ENCODE measurements at regions not wholly inside any gene's neighbourhood (a gene's known extent, or its start where the extent isn't known, plus 50 kb on each side); places are given as distances from the start of the nearest gene placed in this dataset.

- H3K4me1 ChIP-seq (ENCODE audit: control insufficient read depth, low read depth, low read length): peaks cover 13% of the 10 kb centered on the region
These were observed 615.8 kb downstream of the HTR1A start for GRCh38 chr5:63346451-63346850.

GRCh38 chr5:63341442-63341841 lies 620.8 kb downstream of the HTR1A start:
- peaks cover 10% of the 10 kb centered on the region for H3K9me3 ChIP-seq (ENCODE audit: control insufficient read depth, low read depth, low read length)
- no peaks in the 10 kb centered on the region for H3K27me3 ChIP-seq (ENCODE audit: control insufficient read depth, insufficient read depth, low read length)
- H3K4me3 ChIP-seq (ENCODE audit: low read length): no peak overlapping the region
- H3K9ac ChIP-seq (ENCODE audit: low read length): no peak overlapping the region
- H3K27ac ChIP-seq (ENCODE audit: low read length): no peak overlapping the region
- peaks cover 12% of the 10 kb centered on the region for H3K4me1 ChIP-seq (ENCODE audit: control insufficient read depth, low read depth, low read length)
- H3K36me3 ChIP-seq (ENCODE audit: control insufficient read depth, low read depth, low read length): no peaks in the 10 kb centered on the region

More at GRCh38 chr5:63346451-63346850, 615.8 kb downstream of the HTR1A start:
- peaks cover 4% of the 10 kb centered on the region for H3K9me3 ChIP-seq (ENCODE audit: control insufficient read depth, low read depth, low read length)
- no peak overlapping the region for H3K4me3 ChIP-seq (ENCODE audit: low read length)
- no peaks in the 10 kb centered on the region for H3K27me3 ChIP-seq (ENCODE audit: control insufficient read depth, insufficient read depth, low read length)
- H3K27ac ChIP-seq (ENCODE audit: low read length): no peak overlapping the region
- no peaks in the 10 kb centered on the region for H3K36me3 ChIP-seq (ENCODE audit: control insufficient read depth, low read depth, low read length)
- H3K9ac ChIP-seq (ENCODE audit: low read length): no peak overlapping the region

- no peak overlapping the region for H3K9ac ChIP-seq (ENCODE audit: low read length)
- H3K4me1 ChIP-seq (ENCODE audit: control insufficient read depth, low read depth, low read length): peaks cover 5% of the 10 kb centered on the region
- no peaks in the 10 kb centered on the region for H3K27me3 ChIP-seq (ENCODE audit: control insufficient read depth, insufficient read depth, low read length)
- no peaks in the 10 kb centered on the region for H3K9me3 ChIP-seq (ENCODE audit: control insufficient read depth, low read depth, low read length)
- H3K4me3 ChIP-seq (ENCODE audit: low read length): no peak overlapping the region
- no peak overlapping the region for H3K27ac ChIP-seq (ENCODE audit: low read length)
- no peaks in the 10 kb centered on the region for H3K36me3 ChIP-seq (ENCODE audit: control insufficient read depth, low read depth, low read length)
These were observed 638.3 kb downstream of the HTR1A start for GRCh38 chr5:63323926-63324325.

- Histone ChIP-seq H3K27me3 (ENCODE audit: control insufficient read depth, insufficient read depth, low read length) (no peaks in the 10 kb centered on the region), H3K9ac (ENCODE audit: low read length) (no peak overlapping the region), H3K36me3 (ENCODE audit: control insufficient read depth, low read depth, low read length) (no peaks in the 10 kb centered on the region), H3K4me1 (ENCODE audit: control insufficient read depth, low read depth, low read length) (no peaks in the 10 kb centered on the region), H3K27ac (ENCODE audit: low read length) (no peak overlapping the region), H3K9me3 (ENCODE audit: control insufficient read depth, low read depth, low read length) (no peaks in the 10 kb centered on the region), H3K4me3 (ENCODE audit: low read length) (no peak overlapping the region)
These were observed 647.7 kb downstream of the HTR1A start for GRCh38 chr5:63314551-63314950.

- Histone ChIP-seq H3K9me3 (ENCODE audit: control insufficient read depth, low read depth, low read length) (no peaks in the 10 kb centered on the region), H3K36me3 (ENCODE audit: control insufficient read depth, low read depth, low read length) (no peaks in the 10 kb centered on the region), H3K4me1 (ENCODE audit: control insufficient read depth, low read depth, low read length) (no peaks in the 10 kb centered on the region), H3K27ac (ENCODE audit: low read length) (no peak overlapping the region), H3K9ac (ENCODE audit: low read length) (no peak overlapping the region), H3K4me3 (ENCODE audit: low read length) (no peak overlapping the region), H3K27me3 (ENCODE audit: control insufficient read depth, insufficient read depth, low read length) (no peaks in the 10 kb centered on the region)
These were observed 651.6 kb downstream of the HTR1A start for GRCh38 chr5:63310644-63311043.

GRCh38 chr5:63306909-63307308 lies 655.3 kb downstream of the HTR1A start:
- H3K36me3 ChIP-seq (ENCODE audit: control insufficient read depth, low read depth, low read length): no peaks in the 10 kb centered on the region
- no peaks in the 10 kb centered on the region for H3K27me3 ChIP-seq (ENCODE audit: control insufficient read depth, insufficient read depth, low read length)
- no peaks in the 10 kb centered on the region for H3K9me3 ChIP-seq (ENCODE audit: control insufficient read depth, low read depth, low read length)
- H3K9ac ChIP-seq (ENCODE audit: low read length): no peak overlapping the region
- no peak overlapping the region for H3K4me3 ChIP-seq (ENCODE audit: low read length)
- no peak overlapping the region for H3K27ac ChIP-seq (ENCODE audit: low read length)
- H3K4me1 ChIP-seq (ENCODE audit: control insufficient read depth, low read depth, low read length): no peaks in the 10 kb centered on the region

GRCh38 chr5:63293317-63293716 lies 668.9 kb downstream of the HTR1A start:
- Histone ChIP-seq H3K27ac (ENCODE audit: low read length) (no peak overlapping the region), H3K4me3 (ENCODE audit: low read length) (no peak overlapping the region), H3K36me3 (ENCODE audit: control insufficient read depth, low read depth, low read length) (no peaks in the 10 kb centered on the region), H3K4me1 (ENCODE audit: control insufficient read depth, low read depth, low read length) (no peaks in the 10 kb centered on the region), H3K9me3 (ENCODE audit: control insufficient read depth, low read depth, low read length) (no peaks in the 10 kb centered on the region), H3K27me3 (ENCODE audit: control insufficient read depth, insufficient read depth, low read length) (no peaks in the 10 kb centered on the region), H3K9ac (ENCODE audit: low read length) (no peak overlapping the region)

GRCh38 chr5:63286724-63287123 lies 675.5 kb downstream of the HTR1A start:
- H3K4me3 ChIP-seq (ENCODE audit: low read length): no peak overlapping the region
- no peaks in the 10 kb centered on the region for H3K4me1 ChIP-seq (ENCODE audit: control insufficient read depth, low read depth, low read length)
- H3K36me3 ChIP-seq (ENCODE audit: control insufficient read depth, low read depth, low read length): no peaks in the 10 kb centered on the region
- H3K27ac ChIP-seq (ENCODE audit: low read length): no peak overlapping the region
- no peaks in the 10 kb centered on the region for H3K9me3 ChIP-seq (ENCODE audit: control insufficient read depth, low read depth, low read length)
- no peaks in the 10 kb centered on the region for H3K27me3 ChIP-seq (ENCODE audit: control insufficient read depth, insufficient read depth, low read length)
- no peak overlapping the region for H3K9ac ChIP-seq (ENCODE audit: low read length)

- Histone ChIP-seq H3K4me1 (ENCODE audit: control insufficient read depth, low read depth, low read length) (no peaks in the 10 kb centered on the region), H3K9me3 (ENCODE audit: control insufficient read depth, low read depth, low read length) (no peaks in the 10 kb centered on the region), H3K36me3 (ENCODE audit: control insufficient read depth, low read depth, low read length) (no peaks in the 10 kb centered on the region), H3K4me3 (ENCODE audit: low read length) (no peak overlapping the region), H3K27ac (ENCODE audit: low read length) (no peak overlapping the region), H3K9ac (ENCODE audit: low read length) (no peak overlapping the region), H3K27me3 (ENCODE audit: control insufficient read depth, insufficient read depth, low read length) (no peaks in the 10 kb centered on the region)
These were observed 684.8 kb downstream of the LRRC70 start for GRCh38 chr5:63263411-63263810.

GRCh38 chr5:63262185-63262981 lies 683.8 kb downstream of the LRRC70 start:
- no peaks in the 10 kb centered on the region for H3K36me3 ChIP-seq (ENCODE audit: control insufficient read depth, low read depth, low read length)
- H3K9me3 ChIP-seq (ENCODE audit: control insufficient read depth, low read depth, low read length): no peaks in the 10 kb centered on the region
- H3K4me1 ChIP-seq (ENCODE audit: control insufficient read depth, low read depth, low read length): no peaks in the 10 kb centered on the region
- no peaks in the 10 kb centered on the region for H3K27me3 ChIP-seq (ENCODE audit: control insufficient read depth, insufficient read depth, low read length)
- no peak overlapping the region for H3K4me3 ChIP-seq (ENCODE audit: low read length)
- no peak overlapping the region for H3K9ac ChIP-seq (ENCODE audit: low read length)
- no peak overlapping the region for H3K27ac ChIP-seq (ENCODE audit: low read length)

- Histone ChIP-seq H3K36me3 (ENCODE audit: control insufficient read depth, low read depth, low read length) (no peaks in the 10 kb centered on the region), H3K4me1 (ENCODE audit: control insufficient read depth, low read depth, low read length) (no peaks in the 10 kb centered on the region), H3K27ac (ENCODE audit: low read length) (no peak overlapping the region), H3K4me3 (ENCODE audit: low read length) (no peak overlapping the region), H3K27me3 (ENCODE audit: control insufficient read depth, insufficient read depth, low read length) (no peaks in the 10 kb centered on the region), H3K9me3 (ENCODE audit: control insufficient read depth, low read depth, low read length) (no peaks in the 10 kb centered on the region), H3K9ac (ENCODE audit: low read length) (no peak overlapping the region)
These were observed 683.1 kb downstream of the LRRC70 start for GRCh38 chr5:63261695-63262094.

GRCh38 chr5:63255594-63255993 lies 677.0 kb downstream of the LRRC70 start:
- Histone ChIP-seq H3K36me3 (ENCODE audit: control insufficient read depth, low read depth, low read length) (no peaks in the 10 kb centered on the region), H3K9me3 (ENCODE audit: control insufficient read depth, low read depth, low read length) (no peaks in the 10 kb centered on the region), H3K27ac (ENCODE audit: low read length) (no peak overlapping the region), H3K27me3 (ENCODE audit: control insufficient read depth, insufficient read depth, low read length) (no peaks in the 10 kb centered on the region), H3K4me1 (ENCODE audit: control insufficient read depth, low read depth, low read length) (peaks cover 15% of the 10 kb centered on the region), H3K9ac (ENCODE audit: low read length) (no peak overlapping the region), H3K4me3 (ENCODE audit: low read length) (no peak overlapping the region)

Measured in iPS-18a (cell line).